ENCODE measurements at regions not wholly inside any gene's neighbourhood (a gene's known extent, or its start where the extent isn't known, plus 50 kb on each side); places are given as distances from the start of the nearest gene placed in this dataset.
"Not testable (repeated sequence)": the region's sequence is repeated elsewhere in the genome, so short reads cannot be mapped to it uniquely, and the experiment has no call there.

DNA sequence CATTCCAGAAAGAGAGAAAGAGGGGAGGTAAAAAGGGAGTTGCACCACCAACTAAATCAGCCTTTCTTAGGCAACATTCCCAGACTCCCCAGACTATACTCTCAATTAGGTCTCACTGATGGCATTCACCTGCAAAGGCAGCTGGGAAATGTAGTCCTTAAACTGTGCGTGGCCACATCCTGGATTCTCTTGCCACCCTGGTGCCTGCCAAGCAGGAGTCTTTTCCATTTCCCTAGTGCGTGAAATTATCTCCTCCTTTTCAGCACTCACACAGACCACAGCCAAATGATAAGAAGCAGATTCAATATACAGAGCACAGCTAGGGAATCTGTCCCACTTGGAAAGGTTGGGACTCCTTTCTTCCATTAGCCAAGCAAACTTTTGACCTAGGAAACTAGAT is 298.0 kb downstream of the ANAPC1 start:
- DNase-seq (ENCODE audit: low spot score); intact Hi-C loops (cut with DNase I); ATAC-seq: not testable (repeated sequence)

DNA sequence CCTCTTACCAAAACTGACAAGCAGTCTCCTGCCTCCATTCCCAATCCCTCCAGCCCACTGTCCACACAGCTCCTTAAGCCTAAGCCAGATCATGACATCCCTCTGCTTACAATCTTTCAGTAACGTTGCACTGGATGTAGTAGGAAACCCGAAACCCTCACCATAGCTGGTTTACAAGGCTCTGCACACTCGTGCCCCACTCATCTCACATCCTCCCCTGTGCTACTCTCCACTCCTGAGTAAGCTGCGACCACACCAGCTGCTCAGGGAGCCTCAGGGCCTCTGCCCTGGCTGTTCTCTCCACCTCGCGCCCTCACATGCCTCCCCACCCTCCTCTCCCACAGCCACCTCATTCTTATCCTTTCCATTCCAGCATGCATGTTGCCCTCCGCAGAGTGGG is 288.9 kb downstream of the ANAPC1 start:
- DNase-seq (ENCODE audit: low spot score); ATAC-seq; intact Hi-C loops (cut with DNase I): not testable (repeated sequence)

GRCh38 chr2:111596808-111597705 is 286.9 kb downstream of the ANAPC1 start:
- intact Hi-C loops (cut with DNase I); ATAC-seq; DNase-seq (ENCODE audit: low spot score): not testable (repeated sequence)

- DNase-seq (ENCODE audit: low spot score); ATAC-seq; intact Hi-C loops (cut with DNase I): not testable (repeated sequence)
Observed at GRCh38 chr2:111598944-111599343, 285.0 kb downstream of the ANAPC1 start.

- intact Hi-C loops (cut with DNase I); ATAC-seq; DNase-seq (ENCODE audit: low spot score): not testable (repeated sequence)
Observed at GRCh38 chr2:111602259-111602658, 281.7 kb downstream of the ANAPC1 start.

- ATAC-seq; DNase-seq (ENCODE audit: low spot score); intact Hi-C loops (cut with DNase I): not testable (repeated sequence)
Observed at GRCh38 chr2:111605798-111606197, 278.2 kb downstream of the ANAPC1 start.

GRCh38 chr2:111606632-111607031 is 277.4 kb downstream of the ANAPC1 start:
- DNase-seq (ENCODE audit: low spot score); intact Hi-C loops (cut with DNase I); ATAC-seq: not testable (repeated sequence)

GRCh38 chr2:111609146-111609844 is 274.7 kb downstream of the ANAPC1 start:
- DNase-seq (ENCODE audit: low spot score); intact Hi-C loops (cut with DNase I); ATAC-seq: not testable (repeated sequence)

DNA sequence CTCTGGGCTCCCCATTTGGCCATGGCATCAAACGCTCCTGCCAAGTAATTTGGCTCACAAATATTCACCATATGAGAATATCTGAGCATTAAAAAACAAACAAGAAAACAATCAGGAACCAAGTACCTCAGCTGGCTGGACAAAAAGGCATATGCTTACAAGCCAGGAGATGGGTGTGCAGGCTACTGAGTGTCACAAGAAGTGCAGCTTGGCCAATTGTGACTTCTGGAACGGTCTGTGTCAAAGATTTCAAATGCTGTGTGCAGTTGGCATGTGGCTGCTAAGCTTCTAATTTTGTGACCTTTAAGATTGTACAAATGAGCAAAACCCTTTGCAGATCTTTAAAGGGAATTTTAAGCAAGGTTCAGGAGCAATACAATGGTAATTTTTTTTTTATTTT is 274.0 kb downstream of the ANAPC1 start:
- DNase-seq (ENCODE audit: low spot score); intact Hi-C loops (cut with DNase I); ATAC-seq: not testable (repeated sequence)

- DNase-seq (ENCODE audit: low spot score) (no peak), ATAC-seq (no peak)
- intact Hi-C loops (cut with DNase I): no loop called here
Observed at GRCh38 chr2:111616651-111617218, 267.3 kb downstream of the ANAPC1 start.

GRCh38 chr2:111617299-111618225 is 266.4 kb downstream of the ANAPC1 start:
- peak; percentile 58 for DNase-seq (ENCODE audit: low spot score)
- ATAC-seq: peak; percentile 74
- intact Hi-C loops (cut with DNase I): no loop called here

DNA sequence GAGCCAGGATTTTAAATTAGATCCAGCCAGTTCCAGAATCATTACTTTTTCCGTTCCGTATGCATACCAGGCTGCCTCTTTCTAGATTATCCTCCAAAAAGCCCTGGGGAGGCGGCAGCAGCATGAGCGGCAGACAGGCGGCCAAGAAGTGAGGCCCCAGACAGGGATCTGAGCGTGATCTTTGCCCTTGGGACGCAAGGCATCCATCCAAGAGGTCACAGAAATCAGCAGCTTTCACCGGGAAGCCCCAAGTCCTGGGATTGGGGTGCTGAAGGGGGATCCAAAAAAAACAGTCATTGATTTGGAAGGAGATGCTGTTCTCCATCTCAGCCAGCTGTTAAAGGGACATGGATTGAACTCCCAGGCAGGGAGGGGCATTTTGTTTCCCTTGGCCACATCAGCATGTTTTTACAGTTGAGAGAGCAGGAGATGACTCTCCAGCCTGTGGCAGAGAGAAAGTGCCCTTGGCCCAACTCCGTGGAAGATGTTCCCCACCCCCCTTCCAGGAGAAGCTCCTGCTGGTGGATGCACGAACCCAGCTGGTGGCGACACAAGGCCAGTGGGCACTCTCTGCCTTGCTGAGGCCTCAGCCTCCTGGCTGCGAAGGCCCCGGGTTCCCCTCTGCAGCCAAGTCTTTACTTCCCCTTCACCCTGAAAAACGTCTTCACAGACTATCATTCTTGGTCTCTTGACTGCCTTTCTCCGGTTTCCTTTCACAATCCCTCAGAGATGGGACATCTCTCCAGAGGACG is 265.6 kb downstream of the ANAPC1 start:
- intact Hi-C loops (cut with DNase I): no loop called here
- ATAC-seq (peak; percentile 81), DNase-seq (ENCODE audit: low spot score) (peak; percentile 78)

DNA sequence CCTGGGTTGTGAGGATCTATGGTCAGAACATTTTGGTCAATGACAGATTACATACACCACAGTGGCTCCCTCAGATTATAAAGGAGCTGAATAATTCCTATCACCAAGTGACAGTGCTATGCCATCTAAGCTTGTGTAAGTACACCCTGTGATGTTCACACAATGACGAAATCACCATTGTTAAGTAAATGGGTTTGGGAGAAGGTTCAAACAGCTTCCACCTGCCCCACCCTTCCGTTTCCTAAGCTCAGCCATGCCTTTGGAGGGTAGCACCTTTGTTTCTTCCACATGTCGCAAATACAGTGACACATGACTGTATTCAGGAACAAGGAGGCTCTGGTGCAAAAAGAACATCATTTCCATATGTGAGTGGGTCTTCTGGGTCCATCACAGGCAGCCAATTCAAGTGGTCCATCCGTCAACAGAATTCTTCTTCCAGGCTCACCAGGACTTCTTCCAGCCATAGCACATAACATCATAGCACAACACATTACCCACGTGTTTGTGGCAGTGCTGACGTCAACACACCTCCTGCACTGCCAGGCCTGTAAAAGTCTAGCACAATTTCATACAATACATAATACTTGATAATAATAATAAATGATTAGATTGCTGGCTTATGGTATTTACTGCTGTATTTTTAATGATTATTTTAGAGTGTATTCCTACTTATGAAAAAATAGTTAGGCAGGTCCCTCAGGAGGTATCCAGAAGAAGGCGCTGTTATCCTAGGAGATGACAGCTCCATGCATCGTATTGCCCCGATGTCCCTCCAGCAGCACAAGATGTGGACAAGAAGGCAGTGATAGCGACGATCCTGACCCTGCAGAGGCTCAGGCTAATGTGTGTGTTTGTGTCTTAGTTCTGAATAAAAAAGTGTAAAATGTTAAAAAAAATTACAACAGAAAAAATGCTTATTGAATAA is 264.8 kb downstream of the ANAPC1 start:
- no peak for DNase-seq (ENCODE audit: low spot score)
- intact Hi-C loops (cut with DNase I): no loop called here
- peak; percentile 18 for ATAC-seq

DNA sequence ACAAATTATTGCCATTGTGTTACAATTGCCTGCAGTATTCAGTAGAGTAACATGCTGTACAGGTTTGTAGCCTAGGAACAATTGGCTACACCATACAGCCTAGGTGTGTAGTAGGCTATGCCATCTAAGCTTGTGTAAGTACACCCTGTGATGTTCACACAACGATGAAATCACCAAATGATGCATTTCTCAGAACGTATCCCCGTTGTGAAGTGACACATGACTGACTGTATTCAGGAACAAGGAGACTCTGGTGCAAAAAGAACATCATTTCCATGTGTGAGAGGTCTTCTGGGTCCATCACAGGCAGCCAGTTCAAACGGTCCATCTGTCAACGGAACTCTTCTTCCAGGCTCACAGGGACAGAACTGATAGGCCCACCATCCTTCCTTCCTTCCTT is 263.7 kb downstream of the ANAPC1 start:
- no peak for ATAC-seq
- DNase-seq (ENCODE audit: low spot score): no peak
- intact Hi-C loops (cut with DNase I): no loop called here

GRCh38 chr2:111622859-111623258 is 261.1 kb downstream of the ANAPC1 start:
- intact Hi-C loops (cut with DNase I): no loop called here
- DNase-seq (ENCODE audit: low spot score) (no peak), ATAC-seq (no peak)

DNA sequence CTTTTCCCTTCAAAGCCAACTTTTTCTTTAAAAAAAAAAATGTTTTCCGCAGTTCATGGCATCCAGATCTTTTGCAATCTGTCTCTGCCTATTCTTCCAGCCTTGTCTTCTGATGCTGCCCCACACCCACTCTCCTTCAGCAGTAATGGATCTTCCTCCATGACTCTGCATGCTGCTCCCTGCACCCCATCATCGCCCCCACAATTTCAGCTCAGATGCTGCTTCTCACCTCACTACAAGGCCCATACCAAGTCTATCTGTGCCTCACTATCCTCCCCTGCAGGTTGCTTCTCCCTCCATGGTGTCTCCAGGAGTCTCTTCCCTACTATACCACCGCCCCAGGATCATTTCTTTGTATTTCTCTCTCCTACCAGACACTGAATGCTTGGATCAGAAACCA is 260.6 kb downstream of the ANAPC1 start:
- intact Hi-C loops (cut with DNase I): no loop called here
- DNase-seq (ENCODE audit: low spot score) (no peak), ATAC-seq (no peak)
